C4-2B (cell line): ENCODE measurements at regions not wholly inside any gene's neighbourhood (a gene's known extent, or its start where the extent isn't known, plus 50 kb on each side); places are given as distances from the start of the nearest gene placed in this dataset.

ENCODE experiments used
- H3K27ac ChIP-seq: fragments of 450-650 bp; 2 replicates; pipeline ENCODE4 v1.5.1; 2017
- CTCF ChIP-seq: fragments of 450-650 bp; conservative IDR thresholded peaks from 2 replicates; pipeline ENCODE4 v1.5.1; 2017; ENCODE audit warnings: mild to moderate bottlenecking
- ZFX ChIP-seq: fragments of 450-650 bp; IDR thresholded peaks from 2 replicates; pipeline ENCODE4 v1.6.1; 2017

DNA sequence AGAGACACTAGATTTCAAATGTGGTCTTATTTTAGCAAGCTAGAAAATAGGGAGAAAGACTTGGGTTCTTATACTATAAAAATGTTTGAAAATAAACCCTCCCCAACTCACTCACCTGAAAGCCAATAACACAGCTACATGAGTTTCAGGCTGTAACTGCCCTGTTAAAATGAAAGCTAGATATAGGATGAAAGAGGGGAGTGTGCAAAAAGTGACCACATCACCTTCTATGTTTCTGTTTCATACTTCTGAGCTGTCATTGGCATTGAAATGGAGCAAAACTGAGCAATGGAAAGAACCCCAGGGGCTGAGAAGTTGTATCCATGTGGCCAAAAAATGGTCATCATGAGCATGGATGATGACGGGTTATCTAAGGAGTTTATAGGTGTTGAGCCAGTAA is 148.1 kb upstream of the TENT5A start:
- H3K27ac ChIP-seq: no peak overlapping the region
- TF ChIP-seq CTCF: no peak
- TF ChIP-seq ZFX: no peak

GRCh38 chr6:81897793-81898192 is 145.3 kb upstream of the TENT5A start:
- TF ChIP-seq CTCF: peak; percentile 13
- no peak for TF ChIP-seq ZFX
- H3K27ac ChIP-seq: no peak overlapping the region

GRCh38 chr6:81896525-81897503 is 144.3 kb upstream of the TENT5A start:
- no peak overlapping the region for H3K27ac ChIP-seq
- TF ChIP-seq CTCF (no peak), ZFX (no peak)

GRCh38 chr6:81895511-81896185 is 143.2 kb upstream of the TENT5A start:
- TF ChIP-seq CTCF (no peak), ZFX (no peak)
- no peak overlapping the region for H3K27ac ChIP-seq

DNA sequence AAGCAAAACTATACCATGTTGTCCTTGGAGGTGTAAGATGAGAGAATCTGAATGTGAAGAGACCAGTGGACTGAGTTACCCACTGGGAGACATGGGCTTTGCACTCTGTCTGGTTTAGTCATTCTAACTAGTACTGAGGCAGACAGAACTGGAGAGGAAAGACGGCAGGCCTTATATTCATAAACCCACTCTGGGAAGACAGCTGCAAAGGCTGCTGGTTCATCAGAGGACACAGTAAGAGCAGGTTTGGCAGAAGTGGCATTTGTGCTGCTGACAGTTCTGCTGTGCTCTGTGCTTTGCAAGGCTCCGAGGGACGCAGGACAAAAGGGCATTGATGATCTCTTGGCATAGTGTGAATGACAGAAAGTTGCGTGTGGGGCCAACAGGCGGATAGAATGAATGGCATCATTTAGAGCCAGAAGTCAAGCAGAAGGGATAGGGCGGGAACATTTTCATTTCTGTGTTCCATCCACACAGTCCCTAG is 142.3 kb upstream of the TENT5A start:
- no peak overlapping the region for H3K27ac ChIP-seq
- TF ChIP-seq ZFX (no peak), CTCF (no peak)

DNA sequence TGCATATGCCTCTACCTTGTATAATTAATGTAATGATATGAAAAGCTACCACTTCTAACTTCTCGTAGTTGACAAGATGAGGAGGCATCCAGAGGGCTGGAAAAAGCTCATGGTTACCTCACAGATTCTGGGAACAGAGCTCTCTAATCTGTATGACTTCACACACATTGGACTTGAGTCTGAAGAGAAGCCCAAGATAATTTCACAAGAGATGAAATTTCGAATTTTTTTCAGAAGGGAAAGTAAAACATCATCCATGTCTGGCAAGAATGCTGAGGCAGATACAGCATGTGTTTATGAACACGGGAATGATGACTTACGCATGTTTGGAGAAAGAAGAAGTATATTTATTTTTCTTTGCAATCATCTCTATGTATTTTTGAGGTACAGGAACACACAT is 141.8 kb upstream of the TENT5A start:
- H3K27ac ChIP-seq: no peak overlapping the region
- TF ChIP-seq ZFX (no peak), CTCF (no peak)

GRCh38 chr6:81892891-81893290 is 140.4 kb upstream of the TENT5A start:
- no peak overlapping the region for H3K27ac ChIP-seq
- TF ChIP-seq ZFX (no peak), CTCF (no peak)
